SHP77 treated with DMSO at 0.1 percent for 48 hours (cell line): ENCODE measurements at regions not wholly inside any gene's neighbourhood (a gene's known extent, or its start where the extent isn't known, plus 50 kb on each side); places are given as distances from the start of the nearest gene placed in this dataset.
"Not testable (repeated sequence)": the region's sequence is repeated elsewhere in the genome, so short reads cannot be mapped to it uniquely, and the experiment has no call there.

Experiments
- DNase-seq: peaks from one replicate; lab custom pipeline; 2025; lab: John Stamatoyannopoulos, UW

DNA sequence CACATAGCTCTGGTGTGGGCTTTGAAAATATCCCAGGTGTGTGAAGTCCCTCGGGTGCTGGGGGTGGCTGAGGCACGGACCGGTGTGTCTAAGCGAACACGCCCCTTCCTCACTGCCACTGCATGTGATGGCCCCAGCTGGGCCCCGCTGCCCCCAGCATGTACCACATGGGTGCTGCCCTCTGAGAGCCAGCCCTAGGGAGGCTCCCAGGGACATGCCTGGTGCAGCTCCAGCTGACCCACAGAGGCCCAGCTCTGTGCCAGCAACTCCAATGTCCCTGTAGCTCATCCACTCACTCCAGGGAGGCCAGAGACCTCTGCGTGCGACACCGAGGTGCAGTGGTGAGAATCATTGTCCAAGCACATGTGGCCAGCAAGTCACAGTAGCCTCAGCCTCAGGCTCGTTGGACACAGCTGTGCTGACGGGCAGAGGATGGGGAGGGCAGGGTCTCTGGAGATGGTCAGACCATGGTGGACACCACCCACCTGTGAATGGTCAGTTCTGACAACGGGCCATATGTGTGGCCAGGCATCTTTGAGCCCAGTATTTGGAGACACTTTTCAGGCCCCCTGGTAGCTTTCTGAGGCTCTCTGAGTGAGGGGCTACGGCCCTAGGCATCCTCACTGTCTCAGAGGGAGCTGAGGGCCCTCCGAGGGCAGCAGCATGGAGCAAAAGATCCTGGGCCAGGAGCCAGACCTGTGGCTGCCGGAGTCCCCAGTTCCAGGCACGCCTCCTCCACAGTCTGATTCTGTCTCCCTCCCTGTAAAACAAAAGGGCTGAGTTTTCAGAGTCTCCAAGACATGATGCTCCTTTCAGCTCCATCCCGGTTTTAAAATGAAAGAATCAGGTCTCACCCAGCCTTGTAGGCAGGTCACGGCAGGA lies 220.7 kb downstream of the NDUFA10 start:
- DNase-seq: no peak

DNA sequence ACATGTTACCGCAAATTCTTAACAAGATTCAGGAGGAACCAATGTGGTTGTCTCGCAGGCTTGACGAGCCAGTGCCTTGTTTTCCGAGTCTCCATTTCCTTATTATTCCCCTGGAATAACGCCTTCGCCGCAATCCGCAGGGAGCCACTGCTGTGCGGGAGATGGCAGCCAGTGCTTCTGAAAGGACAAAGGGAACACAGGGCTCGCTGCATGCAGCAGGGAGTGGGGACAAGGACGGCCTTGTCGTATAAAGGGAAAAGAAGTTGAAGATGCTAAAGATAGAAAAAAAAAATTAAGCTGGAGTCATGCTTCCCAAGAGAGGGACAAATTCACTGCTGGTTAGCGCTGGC lies 221.4 kb downstream of the NDUFA10 start:
- DNase-seq: no peak

DNA sequence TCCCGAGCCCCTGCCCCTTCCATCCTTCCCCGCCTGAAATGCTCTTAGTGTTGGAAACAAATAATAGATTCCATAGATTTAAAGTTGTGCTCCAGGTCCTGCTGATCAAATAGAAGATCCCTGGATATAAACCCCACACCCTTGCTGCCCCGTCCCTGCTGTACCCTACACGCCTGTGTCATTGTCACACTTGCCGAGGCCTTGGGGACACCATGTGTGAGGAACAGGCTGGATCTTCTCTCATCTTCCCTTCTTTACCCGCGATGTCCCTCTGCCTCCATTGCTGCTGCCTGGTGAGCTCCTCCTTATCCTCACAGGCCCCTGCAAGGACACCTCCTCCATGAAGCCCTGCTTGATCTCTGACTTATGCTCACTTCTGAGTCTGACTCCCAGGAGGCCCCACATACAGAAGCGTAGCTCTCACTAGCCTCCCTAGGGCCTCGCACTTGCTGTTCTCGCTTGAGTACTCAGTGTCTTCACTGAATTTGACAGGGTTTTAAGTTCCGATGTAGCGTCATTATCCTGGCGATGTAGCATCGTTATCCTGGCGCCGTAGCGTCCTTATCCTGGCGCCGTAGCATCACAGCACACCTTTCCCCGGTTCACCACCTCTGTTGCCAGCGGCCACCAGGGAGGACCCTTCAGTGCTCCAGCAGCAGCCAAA lies 221.9 kb downstream of the NDUFA10 start:
- no peak for DNase-seq

DNA sequence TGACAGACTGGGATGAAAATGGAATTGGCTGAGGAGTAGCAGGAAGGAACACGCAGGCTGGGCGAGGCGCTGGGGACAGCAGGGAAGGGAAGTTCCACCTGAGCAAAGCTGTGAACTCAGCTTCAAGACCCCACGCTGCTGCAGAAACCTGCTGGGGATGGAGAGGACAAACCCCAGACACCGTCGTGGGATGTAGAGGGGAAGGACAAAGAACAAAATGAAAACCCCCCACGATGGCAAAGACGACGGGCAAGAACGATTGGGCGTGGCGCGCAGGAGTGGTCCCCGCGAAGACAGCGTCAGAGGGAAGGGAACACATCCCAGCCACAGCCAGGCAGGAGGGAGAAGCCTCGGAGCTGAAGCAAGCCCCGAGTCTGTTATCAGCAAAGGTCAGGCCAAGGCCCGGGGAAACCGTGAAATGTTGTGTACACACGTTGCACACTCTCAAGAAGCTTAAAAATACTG lies 222.9 kb downstream of the NDUFA10 start:
- DNase-seq: no peak

DNA sequence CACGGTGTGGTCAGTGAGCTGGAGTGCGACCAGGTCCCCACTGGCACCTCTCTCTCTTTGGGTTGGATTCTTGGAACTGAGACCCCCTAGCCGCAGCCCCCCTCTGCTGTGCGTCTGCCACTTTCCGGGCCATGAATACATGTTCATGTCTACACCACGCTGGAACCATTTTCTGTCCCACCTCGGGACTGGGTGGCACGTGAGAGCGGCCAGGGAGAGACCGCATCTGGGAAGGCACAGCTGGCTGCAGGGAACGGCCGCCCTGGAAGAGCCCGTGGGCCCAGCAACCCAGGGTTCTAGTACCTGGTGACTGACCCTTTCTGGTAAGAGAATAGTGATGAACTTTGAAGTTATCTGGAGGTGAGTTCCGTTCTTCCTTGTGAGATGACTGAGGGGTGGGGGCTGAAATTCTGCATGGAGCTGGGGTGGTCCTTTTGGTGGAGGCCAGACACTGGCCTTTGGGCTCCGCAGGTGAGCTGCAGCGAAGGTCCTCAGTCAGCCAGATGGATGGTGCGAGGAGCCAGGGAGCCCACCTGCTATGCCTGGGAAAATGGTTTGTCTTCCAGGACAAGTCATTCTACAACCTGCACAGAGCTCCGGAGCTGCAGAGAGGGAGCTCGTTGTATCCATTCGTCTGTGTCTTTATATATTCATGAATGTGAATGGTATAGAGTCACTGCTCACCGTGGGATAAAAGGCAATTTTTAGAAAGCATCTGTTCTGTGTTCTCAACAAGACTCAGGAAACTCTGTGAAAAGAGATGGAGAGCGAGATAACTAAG lies 223.5 kb downstream of the NDUFA10 start:
- DNase-seq: no peak

DNA sequence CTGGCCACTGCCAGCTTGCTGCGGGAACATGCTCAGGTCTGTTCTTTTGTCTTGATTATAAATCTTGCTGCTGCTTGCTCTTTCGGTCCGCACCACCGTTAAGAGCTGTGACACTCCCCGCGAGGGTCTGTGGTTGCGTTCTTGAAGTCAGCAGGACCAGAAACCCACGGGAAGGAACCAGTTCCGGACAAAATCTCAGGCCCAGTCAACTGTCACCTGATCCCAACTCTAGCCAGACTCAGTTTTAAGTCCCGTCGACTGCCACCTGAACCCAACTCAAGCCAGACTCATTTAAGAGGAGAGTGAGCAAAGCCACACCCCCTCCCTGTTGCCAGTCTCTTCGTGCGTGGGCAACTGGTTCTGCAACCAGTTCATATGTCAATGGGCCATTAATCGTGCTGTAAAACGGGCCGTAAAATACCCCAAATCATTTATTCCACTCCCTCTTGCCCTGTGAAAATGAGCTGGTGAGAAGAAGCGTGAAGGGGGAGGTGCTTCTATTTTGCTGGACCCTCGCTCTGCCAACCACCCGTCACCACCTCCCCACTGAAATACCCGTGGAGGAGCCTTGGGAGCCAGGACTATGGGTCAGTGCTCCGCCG lies 224.3 kb downstream of the NDUFA10 start:
- DNase-seq: no peak

DNA sequence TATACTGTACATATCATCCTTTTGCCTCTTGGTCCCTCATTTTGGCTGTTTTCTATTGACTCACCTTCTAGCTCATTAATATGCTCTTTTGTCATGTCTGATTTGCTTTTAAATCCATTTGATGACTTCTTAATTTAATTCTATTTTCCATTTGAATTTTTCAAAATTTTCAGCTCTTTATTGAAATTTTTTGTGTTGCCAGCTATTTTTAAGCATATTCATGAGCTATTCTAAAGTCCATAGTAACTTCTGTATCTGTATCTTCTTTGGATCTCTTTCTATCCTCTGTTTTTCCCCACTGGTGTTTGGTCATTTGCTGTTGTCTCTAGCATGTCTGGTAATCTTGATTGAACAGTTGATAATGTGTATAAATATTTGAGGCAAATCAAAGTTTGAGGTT lies 227.8 kb downstream of the NDUFA10 start:
- no peak for DNase-seq

DNA sequence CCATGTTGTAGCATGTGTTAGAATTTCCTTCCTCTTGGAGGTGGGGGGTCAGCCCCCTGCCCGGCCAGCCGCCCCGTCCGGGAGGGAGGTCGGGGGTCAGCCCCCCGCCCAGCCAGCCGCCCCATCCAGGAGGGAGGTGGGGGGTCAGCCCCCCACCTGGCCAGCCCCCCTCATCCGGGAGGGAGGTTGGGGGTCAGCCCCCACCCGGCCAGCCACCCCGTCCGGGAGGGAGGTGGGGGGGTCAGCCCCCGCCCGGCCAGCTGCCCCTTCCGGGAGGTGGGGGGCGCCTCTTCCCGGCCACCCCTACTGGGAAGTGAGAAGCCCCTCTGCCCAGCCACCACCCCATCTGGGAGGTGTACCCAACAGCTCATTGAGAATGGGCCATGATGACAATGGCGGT lies 229.4 kb downstream of the NDUFA10 start:
- DNase-seq: not testable (repeated sequence)

DNA sequence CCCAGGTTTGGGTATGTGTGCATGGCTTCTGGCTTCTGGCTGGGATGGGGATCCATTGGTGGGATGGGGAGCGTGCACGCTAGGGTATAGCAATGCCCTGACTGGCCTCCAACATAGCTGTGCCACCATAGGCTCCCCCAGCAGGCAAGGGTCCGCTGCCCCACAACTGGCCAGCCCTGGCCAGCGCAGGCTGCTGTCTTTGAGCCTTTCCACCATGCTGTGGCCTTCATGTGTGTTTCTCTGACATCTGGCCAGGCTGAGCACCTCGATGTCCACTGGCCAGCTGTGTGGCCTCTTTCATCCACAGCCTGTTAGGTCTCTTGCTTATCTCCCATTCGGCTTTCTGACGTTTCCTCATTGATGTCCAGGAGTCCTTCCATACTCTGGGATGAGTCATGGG lies 231.3 kb downstream of the NDUFA10 start:
- no peak for DNase-seq

DNA sequence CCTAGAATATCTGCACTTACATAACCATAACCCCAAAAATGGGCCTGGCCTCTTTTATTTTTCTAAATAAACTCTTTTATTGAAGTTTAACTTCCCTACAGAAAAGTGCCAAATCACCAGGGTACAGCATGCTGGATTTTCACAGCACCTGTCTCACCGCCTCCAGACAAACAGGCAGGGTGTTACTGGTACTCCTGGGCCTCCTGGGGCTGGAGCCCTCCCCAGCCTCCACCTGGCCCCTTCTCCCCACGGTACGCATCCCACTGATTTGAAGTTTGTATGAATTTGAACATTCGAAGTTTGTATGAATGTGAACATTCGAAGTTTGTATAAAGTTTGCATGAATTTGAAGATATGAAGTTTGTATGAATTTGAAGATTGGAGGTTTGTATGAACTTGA lies 232.1 kb downstream of the NDUFA10 start:
- DNase-seq: no peak

DNA sequence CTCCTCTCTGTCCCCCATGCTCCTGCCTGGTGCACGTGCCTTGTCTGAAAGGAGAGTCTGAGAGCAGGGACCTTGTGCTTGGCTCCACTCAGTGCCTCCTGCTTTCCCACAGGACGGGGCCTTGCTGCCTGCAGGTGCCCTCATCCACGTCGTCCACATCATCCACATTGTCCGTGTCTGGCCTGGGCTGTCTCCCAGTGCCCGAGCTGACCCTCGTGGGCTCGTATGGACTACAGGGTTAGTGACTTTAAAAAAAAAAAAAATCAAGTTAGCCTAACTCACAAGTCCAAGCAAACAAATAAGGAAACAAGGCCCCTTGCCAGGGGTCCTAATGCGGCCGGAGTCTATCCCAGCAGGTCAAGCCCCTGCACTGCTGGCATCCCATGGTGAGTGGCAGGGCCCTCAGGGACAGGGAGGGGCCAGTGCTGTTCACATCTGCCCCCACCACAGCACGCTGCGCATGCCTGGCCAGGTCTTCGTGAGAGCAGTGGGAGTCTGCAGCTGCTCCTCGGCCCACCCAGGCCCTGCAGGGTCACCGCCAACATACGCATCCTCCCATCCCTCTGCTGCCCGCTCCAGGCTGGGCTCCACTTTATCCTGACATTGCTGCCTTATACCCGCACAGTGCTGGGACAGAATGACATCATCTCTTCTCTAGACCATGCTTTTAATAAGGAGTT lies 232.6 kb downstream of the NDUFA10 start:
- DNase-seq: no peak

DNA sequence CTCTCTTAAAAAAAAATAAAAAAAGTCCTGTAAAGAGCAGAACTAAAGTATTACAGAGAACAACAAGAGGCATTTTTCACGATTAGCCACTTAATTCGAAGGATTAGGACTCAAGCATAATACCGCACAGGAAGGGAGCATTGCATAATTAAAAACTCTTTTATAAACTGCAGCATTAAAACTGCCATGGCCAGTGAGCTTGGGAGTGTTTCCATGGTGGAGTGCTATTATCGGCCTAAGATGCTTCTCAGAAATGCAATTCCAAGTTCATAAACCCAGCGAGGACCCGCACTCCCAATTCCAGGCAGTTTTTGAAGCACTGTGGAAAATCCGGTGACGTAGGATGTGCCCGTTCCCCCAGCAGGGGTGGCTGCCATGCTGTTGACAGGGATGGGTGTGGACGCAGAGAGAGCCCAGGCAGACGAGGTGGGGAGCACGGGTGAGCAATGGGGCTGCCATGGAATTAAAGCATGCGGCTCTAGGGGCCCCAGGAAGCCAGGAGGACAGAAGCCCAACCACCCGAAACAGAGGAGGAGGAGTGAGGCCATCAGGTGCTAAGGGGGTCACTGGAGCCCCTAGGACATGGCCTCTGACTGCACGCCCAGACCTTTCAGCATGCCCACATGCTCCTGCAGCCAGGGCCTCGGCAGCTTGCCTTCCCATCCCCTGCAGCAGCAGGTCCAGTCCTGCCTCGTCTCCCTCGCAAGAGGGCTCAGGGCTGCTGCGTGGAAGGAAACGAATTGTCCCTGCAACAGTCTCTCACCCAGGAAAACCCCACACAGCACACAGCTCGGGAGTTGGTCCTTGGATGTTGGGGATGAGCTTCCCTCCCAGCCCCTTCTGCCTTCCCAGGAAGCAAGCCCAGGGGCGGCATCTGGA lies 233.4 kb downstream of the NDUFA10 start:
- DNase-seq: no peak

DNA sequence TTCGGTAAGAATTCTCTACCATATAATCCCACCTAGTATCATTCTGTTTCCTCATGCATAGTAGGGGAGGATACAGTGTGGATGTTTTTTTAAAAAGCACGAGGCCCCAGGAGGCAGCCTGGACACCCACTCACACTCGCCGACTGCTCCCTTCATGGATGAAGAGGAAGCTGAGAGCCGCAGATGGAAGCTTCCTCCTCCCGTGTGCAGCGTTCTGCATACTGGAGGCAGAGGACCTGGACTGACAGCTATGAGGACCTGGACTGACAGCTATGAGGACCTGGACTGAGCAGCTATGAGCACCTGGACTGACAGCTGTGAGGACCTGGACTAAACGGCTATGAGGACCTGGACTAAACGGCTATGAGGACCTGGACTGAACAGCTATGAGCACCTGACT lies 234.4 kb downstream of the NDUFA10 start:
- no peak for DNase-seq

DNA sequence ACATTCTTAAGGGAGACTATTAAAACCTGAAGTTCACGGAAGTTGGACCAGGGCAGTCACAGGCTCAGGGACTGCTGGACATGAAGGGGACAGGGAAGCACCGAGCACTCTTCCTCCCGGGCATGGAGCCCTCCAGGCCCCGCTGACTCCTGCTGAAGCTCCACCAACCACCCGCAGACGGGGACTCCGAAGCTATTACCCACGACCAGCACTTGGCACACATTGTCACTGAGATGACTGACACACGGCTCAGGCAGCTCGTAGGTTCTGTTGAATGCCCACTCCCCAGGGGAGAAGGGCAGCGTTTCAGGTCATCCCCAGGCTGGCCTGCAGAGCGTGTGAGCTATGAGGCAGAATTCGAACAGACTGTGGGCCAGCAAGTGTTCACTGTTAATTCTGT lies 234.8 kb downstream of the NDUFA10 start:
- DNase-seq: no peak

DNA sequence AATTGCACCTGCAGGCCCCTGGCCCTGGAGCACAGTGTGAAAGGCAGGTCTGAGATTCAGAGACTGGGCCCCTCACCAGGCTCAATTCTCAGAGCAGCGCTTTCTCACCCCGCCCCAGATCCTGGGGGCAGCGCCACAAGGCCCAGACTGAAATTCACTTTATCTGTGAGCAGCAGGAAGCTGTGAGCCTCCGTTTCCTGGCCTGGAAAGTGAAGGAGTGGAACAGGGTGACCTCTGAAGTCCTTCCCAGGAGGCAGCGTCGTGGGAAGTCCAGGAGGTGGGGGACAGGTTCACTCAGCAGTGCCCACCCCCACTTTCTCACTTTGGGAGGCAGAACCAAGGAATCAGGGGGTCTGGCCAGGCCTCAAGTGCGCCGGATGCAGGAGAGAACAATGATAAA lies 235.4 kb downstream of the NDUFA10 start:
- DNase-seq: no peak

DNA sequence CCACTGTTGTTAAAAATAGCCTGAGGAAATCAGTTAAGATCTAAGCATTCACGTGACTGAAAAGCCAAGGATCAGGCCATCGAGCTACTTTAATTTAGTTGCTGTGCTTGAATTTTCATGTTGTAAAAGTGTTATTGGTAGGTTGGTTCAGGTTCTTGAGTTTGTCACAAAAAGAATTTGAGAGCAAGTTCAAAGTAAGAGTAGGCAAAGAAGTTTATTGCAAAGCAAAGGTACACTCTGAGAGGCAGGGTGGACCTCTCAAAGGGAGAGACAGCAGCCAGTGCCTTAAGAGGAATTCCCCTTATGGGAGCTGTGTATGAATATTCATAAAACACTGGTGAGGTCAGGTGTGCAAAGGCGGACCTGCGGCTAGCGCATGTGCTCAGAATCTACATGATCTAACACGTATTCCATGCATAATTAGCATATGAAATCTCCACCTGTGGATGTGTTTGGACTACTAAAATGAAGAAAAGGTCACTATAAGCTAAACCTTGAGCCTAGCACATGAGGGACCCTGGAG lies 236.5 kb downstream of the NDUFA10 start:
- no peak for DNase-seq

DNA sequence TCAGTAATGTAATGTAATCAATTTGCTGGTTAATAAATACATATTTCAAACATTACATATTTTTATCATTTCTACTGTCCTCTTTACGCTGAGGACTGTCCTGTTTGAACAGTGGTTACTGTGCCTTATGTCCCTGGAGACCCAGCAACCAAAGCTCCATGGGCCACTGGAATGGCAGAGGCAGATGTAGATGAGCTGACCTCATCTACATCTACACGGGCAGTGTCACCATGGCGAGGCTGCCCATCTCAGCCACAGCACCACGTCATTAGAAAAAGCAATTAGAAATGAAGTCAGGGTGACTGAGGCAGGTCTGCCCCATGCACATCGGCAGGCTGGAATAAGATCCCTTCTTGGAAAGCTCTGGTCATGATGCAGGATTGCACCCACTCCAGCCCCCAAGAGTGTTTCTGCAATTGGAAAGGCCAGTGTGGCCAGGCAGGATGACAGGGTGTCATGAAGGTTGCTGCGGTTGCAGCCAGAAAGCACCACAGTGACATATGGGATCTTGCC lies 237.5 kb downstream of the NDUFA10 start:
- no peak for DNase-seq

DNA sequence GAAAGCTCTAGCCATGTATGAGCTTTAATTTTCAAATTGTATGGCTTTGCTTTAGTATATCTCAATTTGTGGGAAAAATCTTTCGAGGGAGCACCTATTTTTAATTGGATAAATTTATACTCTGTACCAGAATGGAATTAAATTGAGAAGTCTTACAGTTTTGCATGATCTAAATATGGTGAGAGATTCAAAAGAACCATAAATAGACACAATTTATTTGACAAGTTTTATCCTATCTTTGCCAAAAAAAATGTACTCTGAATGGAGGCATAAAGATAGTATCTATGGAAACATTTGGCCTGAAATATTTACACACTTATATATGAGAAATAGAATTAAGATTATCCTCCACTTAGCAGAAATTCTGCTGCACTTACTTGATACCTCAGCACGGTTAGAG lies 238.4 kb downstream of the NDUFA10 start:
- no peak for DNase-seq

DNA sequence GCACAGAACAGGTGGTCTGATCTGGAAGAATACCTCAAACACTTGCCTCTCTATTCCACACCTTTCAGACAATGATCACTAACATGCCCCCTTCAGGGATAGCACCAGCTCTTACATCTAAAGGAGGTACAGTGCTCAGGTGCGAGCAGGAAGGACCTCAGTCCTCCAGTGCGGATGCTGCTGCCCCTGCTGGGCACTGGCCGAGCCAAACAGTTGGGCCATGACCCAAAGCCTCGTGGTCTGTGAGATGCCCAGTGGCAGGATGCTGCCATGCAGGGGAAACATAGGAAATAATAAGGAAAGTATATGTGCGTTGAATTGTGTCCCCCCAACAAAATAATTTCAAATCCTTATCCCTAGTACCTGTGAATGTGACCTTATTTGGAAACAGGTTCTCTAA lies 243.7 kb downstream of the NDUFA10 start:
- DNase-seq: no peak

DNA sequence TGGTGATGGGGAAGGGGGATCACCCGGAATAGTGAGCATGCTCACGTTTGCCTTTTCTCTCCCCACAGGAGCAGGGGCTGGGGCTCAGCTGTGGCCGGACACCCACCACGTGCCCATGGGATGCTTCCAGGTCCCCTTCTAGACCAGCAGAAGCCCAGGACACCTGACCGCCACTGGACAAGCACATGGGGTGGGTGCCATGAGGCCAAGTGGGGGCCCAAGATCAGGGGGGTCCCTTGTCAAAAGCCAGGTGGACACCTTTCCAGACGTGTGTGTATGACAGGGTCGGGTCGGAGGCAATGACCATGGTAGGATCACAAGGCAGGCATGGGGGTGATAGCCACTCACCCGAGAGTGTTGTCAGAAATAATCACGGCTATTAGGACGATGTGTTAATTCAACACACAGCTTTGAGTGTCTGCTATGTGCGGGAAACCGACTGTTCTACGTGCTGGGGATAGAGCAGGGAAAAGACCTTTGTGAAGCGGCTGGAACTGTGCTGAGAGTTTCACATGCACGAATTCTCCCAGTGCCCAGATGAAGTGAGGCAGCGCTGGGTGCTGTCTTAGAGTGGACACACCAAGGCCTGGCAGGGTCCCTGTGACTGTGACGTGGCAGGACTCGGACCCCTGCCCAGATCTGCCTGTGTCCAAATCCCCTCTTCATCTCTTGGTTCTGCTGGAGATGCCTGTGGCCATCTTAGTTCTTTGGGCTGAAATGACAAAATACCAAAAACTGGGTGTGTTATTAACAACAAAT lies 244.7 kb downstream of the NDUFA10 start:
- DNase-seq: no peak
